Caco-2 (cell line): ENCODE measurements at regions not wholly inside any gene's neighbourhood (a gene's known extent, or its start where the extent isn't known, plus 50 kb on each side); places are given as distances from the start of the nearest gene placed in this dataset.

Experiments used
- BruUV-seq: library from RNA; stranded (reverse); fragments of 400-500 nt; replicated peaks from 2 replicates; lab custom pipeline; 2021; lab: Mats Ljungman, UMichigan
- CTCF ChIA-PET: fragments of 300-600 bp; sonication (Branson Sonifier 250); formaldehyde crosslinking; loops from one replicate; lab custom pipeline; 2022; ENCODE audit warnings: antibody characterized with exemption; lab: Charles Lee
- POLR2A ChIA-PET: fragments of 300-600 bp; sonication (Branson Sonifier 250); formaldehyde crosslinking; loops from one replicate; lab custom pipeline; 2022; ENCODE audit warnings: antibody characterized with exemption; lab: Charles Lee
- DNase-seq, 2 experiments: peaks; one replicate each; pipeline versions ENCODE4 v3.0.0 to v3.0.0-alpha.2; 2020 to 2022
- H3K27me3 ChIP-seq: replicated peaks from 2 replicates; pipeline ENCODE4 v1.6.0; 2011; ENCODE audit warnings: low read length; ENCODE audit not compliant: control insufficient read depth, insufficient read depth
- H3K36me3 ChIP-seq: 2 replicates; pipeline ENCODE4 v1.5.1; 2011; ENCODE audit warnings: low read length; ENCODE audit not compliant: control insufficient read depth, insufficient read depth
- H3K4me1 ChIP-seq: fragments of 250-450 bp; sonication (Bioruptor Pico); 2 replicates; pipeline ENCODE4 v1.5.1; 2020; ENCODE audit warnings: mild to moderate bottlenecking
- H3K4me3 ChIP-seq: 2 replicates; pipeline ENCODE4 v1.5.1; 2011; ENCODE audit warnings: low read depth, mild to moderate bottlenecking, control low read depth, low read length
- H3K9me3 ChIP-seq: fragments of 250-450 bp; sonication (Bioruptor Pico); 2 replicates; pipeline ENCODE4 v1.5.1; 2020; ENCODE audit warnings: mild to moderate bottlenecking, moderate library complexity
- H3K27ac Mint-ChIP-seq: one replicate; pipeline ENCODE4 v1.8.0; 2022; ENCODE audit warnings: mixed read lengths; ENCODE audit not compliant: unreplicated experiment
- H3K27me3 Mint-ChIP-seq: one replicate; pipeline ENCODE4 v1.8.0; 2022; ENCODE audit warnings: mixed read lengths; ENCODE audit not compliant: insufficient read depth, unreplicated experiment
- H3K36me3 Mint-ChIP-seq: one replicate; pipeline ENCODE4 v1.8.0; 2022; ENCODE audit warnings: mild to moderate bottlenecking, mixed read lengths; ENCODE audit not compliant: insufficient read depth, unreplicated experiment
- H3K4me1 Mint-ChIP-seq: one replicate; pipeline ENCODE4 v1.8.0; 2022; ENCODE audit warnings: low read depth, mixed read lengths; ENCODE audit not compliant: unreplicated experiment
- H3K4me3 Mint-ChIP-seq: one replicate; pipeline ENCODE4 v1.8.0; 2022; ENCODE audit warnings: mild to moderate bottlenecking, moderate library complexity, mixed read lengths; ENCODE audit not compliant: unreplicated experiment
- H3K9me3 Mint-ChIP-seq: one replicate; pipeline ENCODE4 v1.8.0; 2022; ENCODE audit warnings: mixed read lengths; ENCODE audit not compliant: unreplicated experiment
- intact Hi-C: fragments of 100-400 bp; cut with micrococcal nuclease; formaldehyde crosslinking; loops from one replicate; pipeline ENCODE4 v1.10.0; 2022; ENCODE audit not compliant: unreplicated experiment
- TF ChIP-seq, protein P1 (sequence below), 2 experiments: fragments of 200-600 bp in 1 of 2; IDR thresholded peaks; 1 replicate in 1 of 2; 2 replicates in 1 of 2; pipeline versions ENCODE4 v1.5.1 to v1.8.0; 2011 to 2022; ENCODE audit warnings: antibody characterized with exemption in 1 of 2, control low read depth in 1 of 2, inconsistent platforms in 1 of 2, low read depth in 1 of 2, low read length in 1 of 2, mild to moderate bottlenecking in 1 of 2, moderate library complexity in 1 of 2; ENCODE audit not compliant: insufficient read depth in 1 of 2, severe bottlenecking in 1 of 2, unreplicated experiment in 1 of 2

DNA sequence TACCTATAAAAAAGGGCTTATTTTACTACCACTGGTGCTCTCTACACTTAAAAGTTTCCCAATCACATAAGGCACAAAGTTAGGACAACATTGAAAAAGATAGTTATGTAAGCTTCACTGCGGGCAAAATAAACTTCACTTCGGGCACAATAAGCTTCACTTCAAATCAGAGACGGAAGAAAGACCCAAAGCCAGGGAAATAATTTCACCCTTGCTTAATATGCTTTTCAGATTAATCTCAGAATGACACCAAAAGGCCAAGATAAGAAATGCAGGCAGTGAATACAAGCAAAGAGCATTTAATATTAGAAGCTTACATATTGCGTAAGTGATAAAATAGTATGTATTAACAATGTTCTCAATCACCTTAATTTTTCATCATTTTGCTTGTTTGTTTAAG lies 444.2 kb downstream of the SETD4 start:
- Mint-ChIP-seq H3K27me3 (peaks cover 3% of the 10 kb centered on the region), H3K27ac (no peak overlapping the region), H3K4me1 (no peaks in the 10 kb centered on the region), H3K36me3 (no peaks in the 10 kb centered on the region), H3K4me3 (no peak overlapping the region), H3K9me3 (no peaks in the 10 kb centered on the region)
- Histone ChIP-seq H3K36me3 (no peaks in the 10 kb centered on the region), H3K27me3 (no peaks in the 10 kb centered on the region), H3K9me3 (no peaks in the 10 kb centered on the region), H3K4me1 (peaks cover 5% of the 10 kb centered on the region; the same call in 1 of the 2 replicates), H3K4me3 (no peak overlapping the region)
- TF ChIP-seq, protein P1, sequence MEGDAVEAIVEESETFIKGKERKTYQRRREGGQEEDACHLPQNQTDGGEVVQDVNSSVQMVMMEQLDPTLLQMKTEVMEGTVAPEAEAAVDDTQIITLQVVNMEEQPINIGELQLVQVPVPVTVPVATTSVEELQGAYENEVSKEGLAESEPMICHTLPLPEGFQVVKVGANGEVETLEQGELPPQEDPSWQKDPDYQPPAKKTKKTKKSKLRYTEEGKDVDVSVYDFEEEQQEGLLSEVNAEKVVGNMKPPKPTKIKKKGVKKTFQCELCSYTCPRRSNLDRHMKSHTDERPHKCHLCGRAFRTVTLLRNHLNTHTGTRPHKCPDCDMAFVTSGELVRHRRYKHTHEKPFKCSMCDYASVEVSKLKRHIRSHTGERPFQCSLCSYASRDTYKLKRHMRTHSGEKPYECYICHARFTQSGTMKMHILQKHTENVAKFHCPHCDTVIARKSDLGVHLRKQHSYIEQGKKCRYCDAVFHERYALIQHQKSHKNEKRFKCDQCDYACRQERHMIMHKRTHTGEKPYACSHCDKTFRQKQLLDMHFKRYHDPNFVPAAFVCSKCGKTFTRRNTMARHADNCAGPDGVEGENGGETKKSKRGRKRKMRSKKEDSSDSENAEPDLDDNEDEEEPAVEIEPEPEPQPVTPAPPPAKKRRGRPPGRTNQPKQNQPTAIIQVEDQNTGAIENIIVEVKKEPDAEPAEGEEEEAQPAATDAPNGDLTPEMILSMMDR (IDR thresholded peaks at IDR 0.05; ENCODE audit: insufficient read depth in 1 of 2, low read depth in 1 of 2, low read length in 1 of 2, severe bottlenecking in 1 of 2, unreplicated experiment in 1 of 2), result no peak
- CTCF ChIA-PET, result no interaction called here
- intact Hi-C loops, result no loop called here
- POLR2A ChIA-PET, result no interaction called here
- DNase-seq, result no peak
- BruUV-seq, result no TSS peak

DNA sequence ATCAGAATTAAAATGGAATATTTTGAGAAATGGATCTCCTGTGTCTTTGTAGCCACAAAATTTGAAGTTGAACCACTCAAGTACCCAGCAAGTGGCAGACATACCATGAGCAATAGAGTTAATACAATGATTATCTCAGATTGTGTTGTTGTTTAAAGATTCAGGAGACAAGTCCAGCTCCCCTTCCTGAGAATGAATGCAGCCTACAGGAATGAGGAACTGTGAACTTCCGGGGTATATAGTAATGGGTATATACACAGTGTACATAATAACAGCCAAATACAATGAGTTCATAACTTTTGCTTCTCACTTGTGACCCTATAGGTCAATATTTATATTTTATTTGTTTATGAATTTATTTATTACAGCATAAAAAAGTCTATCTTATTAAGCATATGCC lies 445.0 kb downstream of the SETD4 start:
- no TSS peak for BruUV-seq
- Histone ChIP-seq H3K4me3 (no peak overlapping the region), H3K36me3 (no peaks in the 10 kb centered on the region), H3K4me1 (peaks cover 5% of the 10 kb centered on the region; the same call in 1 of the 2 replicates), H3K27me3 (no peaks in the 10 kb centered on the region), H3K9me3 (no peaks in the 10 kb centered on the region)
- Mint-ChIP-seq H3K27ac (no peak overlapping the region), H3K27me3 (peaks cover 3% of the 10 kb centered on the region), H3K4me3 (no peak overlapping the region), H3K36me3 (no peaks in the 10 kb centered on the region), H3K4me1 (no peaks in the 10 kb centered on the region), H3K9me3 (no peaks in the 10 kb centered on the region)
- DNase-seq, result no peak
- POLR2A ChIA-PET, result no interaction called here
- TF ChIP-seq, protein P1 (IDR thresholded peaks at IDR 0.05; ENCODE audit: insufficient read depth in 1 of 2, low read depth in 1 of 2, low read length in 1 of 2, severe bottlenecking in 1 of 2, unreplicated experiment in 1 of 2), result no peak
- CTCF ChIA-PET, result no interaction called here
- intact Hi-C loops, result no loop called here

DNA sequence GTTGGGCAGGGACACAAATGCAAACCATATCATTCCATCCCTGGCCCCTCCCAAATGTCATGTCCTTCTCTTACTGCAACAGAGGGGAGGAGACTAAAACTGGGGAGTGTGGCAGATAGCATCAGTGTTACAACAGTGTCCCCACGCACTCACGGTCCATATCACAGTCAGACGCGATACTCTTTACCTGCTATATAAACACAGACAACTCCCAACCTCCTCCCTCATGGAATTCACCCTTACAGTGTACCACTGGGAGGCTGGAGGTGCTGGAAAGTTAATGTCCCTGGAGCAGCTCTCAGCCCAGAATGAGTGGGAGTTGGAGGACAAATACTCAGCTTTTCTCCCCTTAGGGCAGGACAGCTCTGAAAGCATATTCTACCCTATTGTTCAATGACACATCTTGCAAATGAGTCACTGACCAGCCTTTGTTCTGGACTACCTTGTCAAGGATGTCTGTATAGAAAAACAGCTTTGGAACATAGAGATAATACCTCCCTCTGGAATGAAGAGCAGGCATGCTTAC lies 445.9 kb downstream of the SETD4 start:
- DNase-seq, result no peak
- CTCF ChIA-PET, result no interaction called here
- Histone ChIP-seq H3K4me1 (peaks cover 5% of the 10 kb centered on the region; the same call in 1 of the 2 replicates), H3K9me3 (no peaks in the 10 kb centered on the region), H3K27me3 (no peaks in the 10 kb centered on the region), H3K4me3 (no peak overlapping the region), H3K36me3 (no peaks in the 10 kb centered on the region)
- Mint-ChIP-seq H3K36me3 (no peaks in the 10 kb centered on the region), H3K9me3 (no peaks in the 10 kb centered on the region), H3K4me3 (no peak overlapping the region), H3K27me3 (peaks cover 3% of the 10 kb centered on the region), H3K27ac (no peak overlapping the region), H3K4me1 (no peaks in the 10 kb centered on the region)
- POLR2A ChIA-PET, result no interaction called here
- no TSS peak for BruUV-seq
- TF ChIP-seq, protein P1 (IDR thresholded peaks at IDR 0.05; ENCODE audit: insufficient read depth in 1 of 2, low read depth in 1 of 2, low read length in 1 of 2, severe bottlenecking in 1 of 2, unreplicated experiment in 1 of 2), result no peak
- intact Hi-C loops, result no loop called here
